ENCODE measurements at regions not wholly inside any gene's neighbourhood (a gene's known extent, or its start where the extent isn't known, plus 50 kb on each side); places are given as distances from the start of the nearest gene placed in this dataset.

- WGBS (ENCODE audit: insufficient coverage) = no CpG with 5 or more reads among the region's 1 CpG
- Mint-ChIP-seq H3K27ac (no peak overlapping the region), H3K4me1 (no peaks in the 10 kb centered on the region), H3K36me3 (peaks cover 12% of the 10 kb centered on the region), H3K4me3 (no peak overlapping the region), H3K9me3 (peaks cover 24 to 25% of the 10 kb centered on the region in 2 donors), H3K27me3 (ENCODE audit: low read depth in 2 of 2) (no peaks in the 10 kb centered on the region)
- no peaks in the 10 kb centered on the region for H3K4me1 ChIP-seq (ENCODE audit: control insufficient read depth, insufficient read depth, low read length)
- TF ChIP-seq, protein P1, sequence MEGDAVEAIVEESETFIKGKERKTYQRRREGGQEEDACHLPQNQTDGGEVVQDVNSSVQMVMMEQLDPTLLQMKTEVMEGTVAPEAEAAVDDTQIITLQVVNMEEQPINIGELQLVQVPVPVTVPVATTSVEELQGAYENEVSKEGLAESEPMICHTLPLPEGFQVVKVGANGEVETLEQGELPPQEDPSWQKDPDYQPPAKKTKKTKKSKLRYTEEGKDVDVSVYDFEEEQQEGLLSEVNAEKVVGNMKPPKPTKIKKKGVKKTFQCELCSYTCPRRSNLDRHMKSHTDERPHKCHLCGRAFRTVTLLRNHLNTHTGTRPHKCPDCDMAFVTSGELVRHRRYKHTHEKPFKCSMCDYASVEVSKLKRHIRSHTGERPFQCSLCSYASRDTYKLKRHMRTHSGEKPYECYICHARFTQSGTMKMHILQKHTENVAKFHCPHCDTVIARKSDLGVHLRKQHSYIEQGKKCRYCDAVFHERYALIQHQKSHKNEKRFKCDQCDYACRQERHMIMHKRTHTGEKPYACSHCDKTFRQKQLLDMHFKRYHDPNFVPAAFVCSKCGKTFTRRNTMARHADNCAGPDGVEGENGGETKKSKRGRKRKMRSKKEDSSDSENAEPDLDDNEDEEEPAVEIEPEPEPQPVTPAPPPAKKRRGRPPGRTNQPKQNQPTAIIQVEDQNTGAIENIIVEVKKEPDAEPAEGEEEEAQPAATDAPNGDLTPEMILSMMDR (IDR thresholded peaks at IDR 0.05) = no peak
- ATAC-seq (no peak), DNase-seq (no peak)
- H3K36me3 ChIP-seq (ENCODE audit: control insufficient read depth, insufficient read depth, low read length) = no peaks in the 10 kb centered on the region
- H3K9me3 ChIP-seq (ENCODE audit: control insufficient read depth, insufficient read depth, low read length) = peaks cover 13% of the 10 kb centered on the region
- no peak overlapping the region for H3K27ac ChIP-seq (ENCODE audit: low read length)
- H3K4me3 ChIP-seq (ENCODE audit: low read length) = no peak overlapping the region
- intact Hi-C loops (cut with micrococcal nuclease) = no loop called here
- no peaks in the 10 kb centered on the region for H3K27me3 ChIP-seq (ENCODE audit: control insufficient read depth, insufficient read depth, low read length)
Observed at GRCh38 chr12:73083736-73084135, 811.6 kb downstream of the TRHDE start.

- ATAC-seq = no peak
Observed at GRCh38 chr12:73106296-73106695, 834.1 kb downstream of the TRHDE start.

DNA sequence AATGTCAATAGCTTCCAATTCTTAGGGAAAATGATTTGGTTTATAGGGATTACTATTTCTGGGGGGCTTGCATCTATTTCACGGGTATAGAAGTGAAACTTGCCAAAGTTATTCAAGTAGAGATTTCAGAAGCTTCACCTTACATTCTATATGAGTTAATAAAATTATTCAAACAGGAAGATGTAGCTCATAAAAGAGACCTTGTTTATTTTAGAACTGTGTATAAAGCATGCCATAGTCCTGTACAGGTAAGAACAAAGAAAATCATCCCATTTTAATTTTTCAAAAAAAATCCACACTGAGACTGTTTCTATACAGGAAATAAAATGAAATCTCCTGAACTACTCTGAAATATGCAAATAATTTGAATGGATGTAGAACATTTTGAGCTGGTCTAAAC, 834.7 kb downstream of the TRHDE start:
- H3K27ac Mint-ChIP-seq = no peak overlapping the region
- ATAC-seq = no peak
- H3K9me3 Mint-ChIP-seq = peaks cover 16 to 32% of the 10 kb centered on the region in 2 donors
- H3K27me3 Mint-ChIP-seq (ENCODE audit: low read depth in 2 of 2) = no peaks in the 10 kb centered on the region
- H3K36me3 Mint-ChIP-seq = no peaks in the 10 kb centered on the region
- no peaks in the 10 kb centered on the region for H3K4me1 ChIP-seq (ENCODE audit: control insufficient read depth, insufficient read depth, low read length)
- H3K9me3 ChIP-seq (ENCODE audit: control insufficient read depth, insufficient read depth, low read length) = no peaks in the 10 kb centered on the region
- no peaks in the 10 kb centered on the region for H3K36me3 ChIP-seq (ENCODE audit: control insufficient read depth, insufficient read depth, low read length)
- H3K4me1 Mint-ChIP-seq = no peaks in the 10 kb centered on the region
- no peaks in the 10 kb centered on the region for H3K27me3 ChIP-seq (ENCODE audit: control insufficient read depth, insufficient read depth, low read length)
- WGBS (ENCODE audit: insufficient coverage) = no CpG with 5 or more reads among the region's 1 CpG
- TF ChIP-seq, protein P1 (IDR thresholded peaks at IDR 0.05) = no peak
- no peak overlapping the region for H3K4me3 Mint-ChIP-seq
- intact Hi-C loops (cut with micrococcal nuclease) = no loop called here
- H3K27ac ChIP-seq (ENCODE audit: low read length) = no peak overlapping the region
- DNase-seq = no peak
- H3K4me3 ChIP-seq (ENCODE audit: low read length) = no peak overlapping the region

More at GRCh38 chr12:73106296-73106695, 834.1 kb downstream of the TRHDE start:
- no peak overlapping the region for H3K27ac Mint-ChIP-seq
- peaks cover 19 to 36% of the 10 kb centered on the region in 2 donors for H3K9me3 Mint-ChIP-seq
- peaks cover 4% of the 10 kb centered on the region for H3K36me3 Mint-ChIP-seq
- no peak for DNase-seq
- Histone ChIP-seq H3K9me3 (ENCODE audit: control insufficient read depth, insufficient read depth, low read length) (no peaks in the 10 kb centered on the region), H3K36me3 (ENCODE audit: control insufficient read depth, insufficient read depth, low read length) (no peaks in the 10 kb centered on the region), H3K27ac (ENCODE audit: low read length) (no peak overlapping the region), H3K4me3 (ENCODE audit: low read length) (no peak overlapping the region), H3K4me1 (ENCODE audit: control insufficient read depth, insufficient read depth, low read length) (no peaks in the 10 kb centered on the region), H3K27me3 (ENCODE audit: control insufficient read depth, insufficient read depth, low read length) (no peaks in the 10 kb centered on the region)
- no peaks in the 10 kb centered on the region for H3K27me3 Mint-ChIP-seq (ENCODE audit: low read depth in 2 of 2)
- H3K4me3 Mint-ChIP-seq = no peak overlapping the region
- H3K4me1 Mint-ChIP-seq = no peaks in the 10 kb centered on the region
- TF ChIP-seq, protein P1 (IDR thresholded peaks at IDR 0.05) = no peak
- intact Hi-C loops (cut with micrococcal nuclease) = no loop called here
- 72% methylated on average over 2 of the region's 2 CpGs for WGBS (ENCODE audit: insufficient coverage)

- no peak overlapping the region for H3K27ac ChIP-seq (ENCODE audit: low read length)
- Mint-ChIP-seq H3K9me3 (peaks cover 6 to 18% of the 10 kb centered on the region in 2 donors), H3K27me3 (ENCODE audit: low read depth in 2 of 2) (no peaks in the 10 kb centered on the region), H3K4me1 (no peaks in the 10 kb centered on the region), H3K4me3 (no peak overlapping the region), H3K27ac (no peak overlapping the region), H3K36me3 (no peaks in the 10 kb centered on the region)
- DNase-seq (no peak), ATAC-seq (no peak)
- no peaks in the 10 kb centered on the region for H3K36me3 ChIP-seq (ENCODE audit: control insufficient read depth, insufficient read depth, low read length)
- TF ChIP-seq, protein P1 (IDR thresholded peaks at IDR 0.05) = no peak
- H3K4me1 ChIP-seq (ENCODE audit: control insufficient read depth, insufficient read depth, low read length) = no peaks in the 10 kb centered on the region
- intact Hi-C loops (cut with micrococcal nuclease) = no loop called here
- no peak overlapping the region for H3K4me3 ChIP-seq (ENCODE audit: low read length)
- no peaks in the 10 kb centered on the region for H3K27me3 ChIP-seq (ENCODE audit: control insufficient read depth, insufficient read depth, low read length)
- WGBS (ENCODE audit: insufficient coverage) = 100% methylated on average over 2 of the region's 2 CpGs
- no peaks in the 10 kb centered on the region for H3K9me3 ChIP-seq (ENCODE audit: control insufficient read depth, insufficient read depth, low read length)
Observed at GRCh38 chr12:73110816-73111215, 838.6 kb downstream of the TRHDE start.

All from natural killer cell (primary cell).